ENCODE measurements at regions not wholly inside any gene's neighbourhood (a gene's known extent, or its start where the extent isn't known, plus 50 kb on each side); places are given as distances from the start of the nearest gene placed in this dataset.
"Not testable (repeated sequence)": the region's sequence is repeated elsewhere in the genome, so short reads cannot be mapped to it uniquely, and the experiment has no call there.

DNA sequence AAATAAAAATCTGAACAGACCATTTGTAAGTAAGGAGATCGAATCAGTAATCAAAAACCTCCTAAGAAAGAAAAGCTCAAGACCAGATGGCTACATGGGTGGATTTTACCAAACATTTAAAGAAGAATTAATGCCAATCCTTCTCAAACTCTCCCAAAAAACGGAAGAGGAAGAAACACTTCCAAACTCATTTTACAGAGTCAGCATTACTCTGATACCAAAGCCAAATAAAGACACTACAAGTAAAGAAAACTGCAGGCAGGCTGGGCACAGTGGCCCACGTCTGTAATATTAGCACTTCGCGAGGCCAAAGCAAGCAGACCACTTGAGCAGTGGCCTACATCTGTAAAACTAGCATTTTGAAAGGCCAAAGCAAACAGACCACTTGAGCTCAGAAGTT is 159.8 kb downstream of the DPY19L2 start:
- Mint-ChIP-seq H3K4me3 (no peak overlapping the region), H3K27me3 (ENCODE audit: low read depth) (no peaks in the 10 kb centered on the region), H3K36me3 (ENCODE audit: low read depth) (no peaks in the 10 kb centered on the region), H3K4me1 (no peaks in the 10 kb centered on the region), H3K9me3 (peaks cover 2% of the 10 kb centered on the region), H3K27ac (ENCODE audit: unreplicated experiment) (no peak overlapping the region)
- TF ChIP-seq, protein P1, sequence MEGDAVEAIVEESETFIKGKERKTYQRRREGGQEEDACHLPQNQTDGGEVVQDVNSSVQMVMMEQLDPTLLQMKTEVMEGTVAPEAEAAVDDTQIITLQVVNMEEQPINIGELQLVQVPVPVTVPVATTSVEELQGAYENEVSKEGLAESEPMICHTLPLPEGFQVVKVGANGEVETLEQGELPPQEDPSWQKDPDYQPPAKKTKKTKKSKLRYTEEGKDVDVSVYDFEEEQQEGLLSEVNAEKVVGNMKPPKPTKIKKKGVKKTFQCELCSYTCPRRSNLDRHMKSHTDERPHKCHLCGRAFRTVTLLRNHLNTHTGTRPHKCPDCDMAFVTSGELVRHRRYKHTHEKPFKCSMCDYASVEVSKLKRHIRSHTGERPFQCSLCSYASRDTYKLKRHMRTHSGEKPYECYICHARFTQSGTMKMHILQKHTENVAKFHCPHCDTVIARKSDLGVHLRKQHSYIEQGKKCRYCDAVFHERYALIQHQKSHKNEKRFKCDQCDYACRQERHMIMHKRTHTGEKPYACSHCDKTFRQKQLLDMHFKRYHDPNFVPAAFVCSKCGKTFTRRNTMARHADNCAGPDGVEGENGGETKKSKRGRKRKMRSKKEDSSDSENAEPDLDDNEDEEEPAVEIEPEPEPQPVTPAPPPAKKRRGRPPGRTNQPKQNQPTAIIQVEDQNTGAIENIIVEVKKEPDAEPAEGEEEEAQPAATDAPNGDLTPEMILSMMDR (conservative IDR thresholded peaks at IDR 0.05), result no peak
- no peak for DNase-seq (ENCODE audit: low read depth, low spot score)

DNA sequence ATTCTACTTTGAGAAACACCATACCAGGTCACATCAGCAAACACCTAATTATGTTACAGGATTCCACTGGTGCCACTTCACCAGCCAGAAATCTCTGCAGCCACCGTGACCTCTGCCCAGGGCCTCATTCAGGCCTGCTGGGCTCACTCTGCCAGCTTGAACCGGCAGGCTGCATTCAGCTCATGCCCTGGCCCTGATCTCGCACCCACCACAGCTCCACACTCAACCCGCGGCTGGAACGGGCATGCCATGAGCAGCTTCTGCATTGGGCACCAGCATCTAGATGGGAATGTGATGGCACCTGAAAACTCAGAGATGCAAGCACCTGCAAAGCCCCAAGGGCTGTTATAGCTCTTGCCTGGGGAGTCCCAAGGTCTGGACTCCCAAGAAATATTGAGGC is 168.7 kb downstream of the DPY19L2 start:
- Mint-ChIP-seq H3K27me3 (ENCODE audit: low read depth) (peaks cover 2% of the 10 kb centered on the region), H3K4me3 (no peak overlapping the region), H3K9me3 (peaks cover 4% of the 10 kb centered on the region), H3K27ac (ENCODE audit: unreplicated experiment) (no peak overlapping the region), H3K36me3 (ENCODE audit: low read depth) (no peaks in the 10 kb centered on the region), H3K4me1 (no peaks in the 10 kb centered on the region)
- TF ChIP-seq, protein P1 (conservative IDR thresholded peaks at IDR 0.05), result no peak
- DNase-seq (ENCODE audit: low read depth, low spot score), result no peak

DNA sequence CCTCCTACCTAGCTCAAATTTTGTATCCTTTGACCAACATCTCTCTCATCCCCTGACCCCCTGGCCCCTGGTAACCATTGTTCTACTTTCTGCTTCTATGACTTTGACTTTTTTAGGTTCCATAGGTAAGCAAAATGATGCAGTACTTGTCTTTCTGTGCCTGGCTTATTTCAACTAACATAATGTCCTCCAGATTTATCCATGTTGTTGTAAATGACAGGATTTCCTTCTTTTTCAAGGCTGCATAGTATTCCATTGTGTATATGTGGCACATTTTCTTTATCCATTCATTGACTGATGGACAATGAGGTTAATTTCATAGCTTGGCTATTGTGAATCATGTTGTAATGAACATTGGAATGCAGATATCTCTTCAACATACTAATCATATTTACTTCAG is 170.1 kb downstream of the DPY19L2 start:
- Mint-ChIP-seq H3K9me3 (peaks cover 4% of the 10 kb centered on the region), H3K4me3 (no peak overlapping the region), H3K27ac (ENCODE audit: unreplicated experiment) (no peak overlapping the region), H3K27me3 (ENCODE audit: low read depth) (peaks cover under 1% of the 10 kb centered on the region), H3K4me1 (no peaks in the 10 kb centered on the region), H3K36me3 (ENCODE audit: low read depth) (no peaks in the 10 kb centered on the region)
- TF ChIP-seq, protein P1 (conservative IDR thresholded peaks at IDR 0.05), result no peak
- no peak for DNase-seq (ENCODE audit: low read depth, low spot score)

DNA sequence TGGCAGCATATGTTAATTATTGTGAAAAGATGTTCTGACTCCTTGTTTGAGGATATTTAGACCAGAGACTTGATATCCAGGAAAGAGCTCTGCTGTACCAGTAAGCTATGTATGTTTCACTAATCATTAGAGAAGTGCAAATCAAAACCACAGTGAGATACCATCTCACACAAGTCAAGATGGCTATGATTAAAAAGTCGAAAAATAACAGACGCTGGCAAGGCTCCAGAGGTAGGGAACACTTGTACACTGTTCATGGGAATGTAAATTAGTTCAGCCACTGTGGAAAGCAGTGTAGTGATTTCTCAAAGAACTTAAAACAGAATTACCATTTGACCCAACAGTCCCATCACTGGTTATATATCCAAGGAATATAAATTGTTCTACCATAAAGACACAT is 171.6 kb downstream of the DPY19L2 start:
- Mint-ChIP-seq H3K4me3 (no peak overlapping the region), H3K36me3 (ENCODE audit: low read depth) (no peaks in the 10 kb centered on the region), H3K27me3 (ENCODE audit: low read depth) (no peaks in the 10 kb centered on the region), H3K27ac (ENCODE audit: unreplicated experiment) (no peak overlapping the region), H3K9me3 (peaks cover 4% of the 10 kb centered on the region), H3K4me1 (no peaks in the 10 kb centered on the region)
- TF ChIP-seq, protein P1 (conservative IDR thresholded peaks at IDR 0.05), result no peak
- no peak for DNase-seq (ENCODE audit: low read depth, low spot score)

DNA sequence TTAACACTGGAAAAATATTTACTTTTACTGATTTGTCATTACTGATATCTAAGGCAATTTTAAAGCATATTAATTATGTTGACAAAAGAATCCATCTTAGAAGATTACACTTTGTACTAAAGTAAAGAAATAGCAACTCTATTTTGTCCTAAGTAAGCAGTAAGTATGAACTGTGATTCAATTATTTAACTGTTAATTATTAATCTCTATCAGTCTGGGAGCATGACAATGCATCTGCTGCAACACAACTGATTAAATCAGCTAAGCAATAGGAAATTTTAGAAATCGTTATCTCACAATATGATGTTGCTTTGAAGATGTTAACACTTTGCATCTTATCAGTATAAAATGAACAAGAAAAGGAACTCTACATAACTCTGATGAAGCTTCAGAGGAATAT is 172.3 kb downstream of the DPY19L2 start:
- TF ChIP-seq, protein P1 (conservative IDR thresholded peaks at IDR 0.05), result no peak
- no peak overlapping the region for H3K4me3 Mint-ChIP-seq
- H3K9me3 Mint-ChIP-seq, result peaks cover 4% of the 10 kb centered on the region
- H3K27me3 Mint-ChIP-seq (ENCODE audit: low read depth), result no peaks in the 10 kb centered on the region
- no peaks in the 10 kb centered on the region for H3K36me3 Mint-ChIP-seq (ENCODE audit: low read depth)
- DNase-seq (ENCODE audit: low read depth, low spot score), result no peak
- no peak overlapping the region for H3K27ac Mint-ChIP-seq (ENCODE audit: unreplicated experiment)
- no peaks in the 10 kb centered on the region for H3K4me1 Mint-ChIP-seq

DNA sequence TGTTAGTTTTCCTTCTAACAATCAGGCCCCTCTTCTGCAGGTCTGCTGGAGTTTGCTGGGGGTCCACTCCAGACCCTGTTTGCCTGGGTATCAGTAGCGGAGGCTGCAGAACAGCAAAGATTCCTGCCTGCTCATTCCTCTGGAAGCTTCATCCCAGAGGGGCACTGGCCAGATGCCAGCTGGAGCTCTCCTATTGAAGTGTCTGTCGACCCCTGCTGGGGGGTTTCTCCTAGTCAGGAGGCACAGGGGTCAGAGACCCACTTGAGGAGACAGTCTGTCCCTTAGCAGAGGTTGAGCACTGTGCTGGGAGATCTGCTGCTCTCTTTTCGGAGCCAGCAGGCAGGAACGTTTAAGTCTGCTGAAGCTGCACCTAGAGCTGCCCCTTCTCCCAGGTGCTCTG is 174.9 kb downstream of the DPY19L2 start:
- H3K9me3 Mint-ChIP-seq; H3K4me1 Mint-ChIP-seq; H3K27me3 Mint-ChIP-seq (ENCODE audit: low read depth); H3K36me3 Mint-ChIP-seq (ENCODE audit: low read depth); H3K27ac Mint-ChIP-seq (ENCODE audit: unreplicated experiment); DNase-seq (ENCODE audit: low read depth, low spot score); H3K4me3 Mint-ChIP-seq: not testable (repeated sequence)

Measured in neural crest cell (in vitro differentiated cells).